Renal cortical epithelial cell (primary cell): ENCODE measurements at regions not wholly inside any gene's neighbourhood (a gene's known extent, or its start where the extent isn't known, plus 50 kb on each side); places are given as distances from the start of the nearest gene placed in this dataset.
A peak's percentile ranks its signal among the peaks of the same experiment; 100 is the strongest.

Experiments used
- DNase-seq: peaks from one replicate; pipeline ENCODE4 v3.0.0-alpha.2; 2011; ENCODE audit warnings: low read depth

DNA sequence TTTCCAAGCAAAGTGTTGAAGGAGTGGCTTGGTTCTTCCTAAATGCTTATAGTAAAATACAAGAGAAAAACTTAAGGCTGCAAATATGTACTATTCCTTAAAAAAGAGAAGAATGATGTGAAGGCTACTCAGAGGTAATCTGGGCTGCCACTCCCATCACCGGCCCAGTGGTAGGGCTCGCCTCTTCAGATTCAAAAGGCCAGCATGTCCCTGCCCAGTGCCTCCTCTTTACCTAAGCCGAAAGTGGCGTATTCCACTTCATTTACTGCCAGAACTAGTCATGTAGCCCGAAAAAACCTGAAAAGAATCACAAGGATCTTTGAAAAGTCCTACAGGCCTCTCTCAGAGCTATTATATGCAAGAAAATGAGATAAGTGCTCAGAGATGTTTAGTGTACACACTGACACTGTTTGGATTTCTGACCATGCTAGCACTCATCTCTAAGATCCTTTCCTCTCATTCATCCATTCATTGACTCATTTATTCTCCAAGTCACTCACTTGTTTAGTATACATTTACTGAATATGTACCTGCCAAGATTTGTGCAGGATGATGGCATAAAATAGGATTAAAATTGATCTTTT is 373.3 kb upstream of the THBS1 start:
- no peak for DNase-seq

- no peak for DNase-seq
These were observed 372.7 kb upstream of the THBS1 start for GRCh38 chr15:39208187-39208586.

DNA sequence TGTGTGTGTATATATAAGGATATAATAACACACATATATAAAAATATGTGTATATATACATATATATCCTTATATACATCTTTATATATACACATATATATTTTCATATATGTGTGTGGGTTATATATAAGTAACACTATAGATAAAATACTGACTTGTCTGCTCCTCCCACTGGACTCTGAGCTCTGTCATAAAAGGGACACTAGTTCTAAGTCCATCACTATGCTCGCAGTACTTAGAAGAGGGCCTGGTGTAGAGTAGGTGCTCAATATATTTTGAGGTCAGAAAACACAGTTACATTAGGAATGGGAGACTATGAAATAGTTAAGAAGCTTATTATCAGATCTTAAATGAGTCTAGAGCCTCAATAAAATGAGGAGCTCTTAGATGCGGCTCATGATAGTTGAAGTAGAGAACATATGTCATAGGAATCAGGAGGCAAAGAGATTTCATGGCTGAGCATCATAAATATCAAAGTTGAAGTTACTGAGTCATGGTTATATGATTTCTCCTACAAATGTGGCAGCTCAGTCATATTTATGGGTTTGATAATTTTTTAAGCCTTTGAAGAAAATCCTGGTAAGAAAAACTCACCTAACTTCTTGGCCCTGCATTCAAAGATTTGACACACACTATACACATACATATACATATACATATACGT is 371.2 kb upstream of the THBS1 start:
- no peak for DNase-seq

DNA sequence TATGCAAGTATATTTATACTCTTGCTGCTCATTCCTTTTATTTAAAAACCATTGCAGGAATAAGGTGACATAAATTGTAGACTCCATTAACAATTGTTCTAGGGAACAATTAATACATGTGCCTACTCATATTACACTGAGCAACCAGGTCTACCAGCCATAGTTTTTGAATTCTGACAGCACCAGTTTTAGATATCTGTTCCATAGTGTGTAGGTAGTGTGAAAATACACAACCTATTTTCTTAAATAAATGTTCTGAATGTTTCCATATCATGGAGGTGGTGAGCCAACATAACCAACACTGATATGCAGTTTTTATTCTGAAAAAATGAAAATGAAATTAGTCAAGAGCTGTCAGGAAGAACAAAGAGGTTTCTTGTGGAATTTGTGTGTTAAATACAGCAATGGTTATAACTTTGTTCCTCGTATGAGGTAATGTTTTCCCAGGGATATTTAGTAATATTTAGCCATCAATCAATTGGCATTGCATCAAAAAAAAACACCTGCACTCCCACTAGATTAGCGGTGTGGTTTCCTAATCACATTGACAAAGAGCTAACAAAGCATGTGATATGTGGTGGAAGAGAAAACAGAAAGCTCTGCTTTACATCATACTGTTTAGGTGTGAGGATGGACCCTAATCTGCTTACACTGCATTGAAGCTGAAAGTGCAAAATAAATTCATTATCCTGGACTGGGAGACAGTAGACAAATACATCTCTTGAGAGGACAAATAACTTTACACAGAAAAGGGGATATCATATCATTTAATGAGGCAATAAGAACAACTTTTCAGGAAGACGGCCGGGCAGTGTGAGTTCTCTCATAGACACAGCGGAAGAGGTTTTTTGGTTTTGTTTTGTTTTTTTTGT is 369.5 kb upstream of the THBS1 start:
- no peak for DNase-seq

- peak; percentile 84 for DNase-seq
These were observed 367.5 kb upstream of the THBS1 start for GRCh38 chr15:39213385-39213840.

DNA sequence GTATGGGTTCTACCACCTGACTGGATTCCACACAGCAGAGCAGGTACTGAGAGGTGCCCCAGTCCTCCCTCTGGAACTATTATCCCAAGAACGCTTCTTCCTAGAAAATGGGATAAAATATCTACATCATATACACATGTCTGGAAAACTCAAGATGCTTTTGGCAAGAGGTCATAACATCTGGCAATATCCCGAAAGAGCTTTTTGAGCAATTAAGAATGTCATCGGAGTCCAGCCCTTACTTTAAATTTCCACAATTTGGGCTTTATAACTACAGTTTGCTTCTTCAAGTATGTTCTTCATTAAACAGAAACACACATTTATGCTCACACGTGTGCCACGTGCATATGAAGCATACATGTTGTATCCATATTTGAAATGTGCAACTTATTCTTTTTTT is 365.9 kb upstream of the THBS1 start:
- DNase-seq, result no peak

- peak; percentile 45 for DNase-seq
These were observed 364.1 kb upstream of the THBS1 start for GRCh38 chr15:39216816-39217215.

DNA sequence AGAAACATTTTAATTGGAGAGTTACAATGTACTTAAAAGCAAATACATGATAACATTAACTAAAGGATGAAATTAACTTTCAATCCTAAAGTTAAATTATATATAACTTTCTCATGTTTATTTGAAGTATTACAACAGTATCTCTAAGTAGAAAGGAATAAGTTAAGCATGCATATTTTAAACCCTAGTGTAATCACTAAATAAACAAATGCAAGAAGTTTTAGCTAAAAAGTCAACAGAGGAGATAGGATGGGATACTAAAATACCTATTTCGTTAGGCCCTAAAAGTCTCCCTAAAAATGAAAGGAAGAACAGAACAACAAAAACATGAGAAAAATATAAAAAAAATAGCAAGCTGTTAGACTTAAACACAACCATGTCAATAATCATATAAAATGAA is 361.3 kb upstream of the THBS1 start:
- no peak for DNase-seq

DNA sequence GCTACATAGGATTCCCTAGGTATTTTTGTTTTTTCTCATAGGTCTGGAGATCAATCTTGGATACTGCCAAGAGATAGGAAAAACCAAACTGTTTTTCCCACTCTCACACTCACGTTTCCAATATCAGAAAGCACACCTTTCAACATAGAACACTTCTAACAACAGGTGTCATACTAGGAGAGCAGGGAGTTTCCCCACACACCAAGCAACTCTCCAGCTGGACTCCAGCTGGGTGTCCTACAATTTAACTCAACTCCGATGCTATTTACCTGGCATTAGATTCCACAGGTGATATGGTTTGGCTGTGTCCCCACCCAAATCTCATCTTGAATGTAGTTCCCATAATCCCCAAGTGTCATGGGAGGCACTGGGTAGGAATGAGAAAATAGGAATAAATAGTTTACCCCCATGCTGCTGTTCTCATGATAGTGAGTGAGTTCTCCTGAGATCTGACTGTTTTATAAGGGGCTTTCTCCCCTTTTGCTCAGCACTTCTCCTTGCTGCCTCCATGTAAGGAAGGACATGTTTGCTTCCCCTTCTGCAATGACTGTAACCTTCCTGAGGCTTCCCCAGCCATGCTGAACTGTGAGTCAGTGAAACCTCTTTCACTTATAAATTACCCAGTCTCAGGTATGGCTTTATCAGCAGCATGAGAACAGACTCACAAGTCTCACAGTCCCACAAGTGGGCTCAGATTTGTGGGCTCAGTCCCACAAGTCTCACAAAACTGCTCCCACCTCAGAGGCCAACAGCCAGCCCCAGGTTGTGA is 354.5 kb upstream of the THBS1 start:
- peak; percentile 53 for DNase-seq

- peak; percentile 77 for DNase-seq
These were observed 353.9 kb upstream of the THBS1 start for GRCh38 chr15:39227001-39227400.

- no peak for DNase-seq
These were observed 352.0 kb upstream of the THBS1 start for GRCh38 chr15:39228889-39229288.

- DNase-seq, result no peak
These were observed 350.5 kb upstream of the THBS1 start for GRCh38 chr15:39230205-39230907.

DNA sequence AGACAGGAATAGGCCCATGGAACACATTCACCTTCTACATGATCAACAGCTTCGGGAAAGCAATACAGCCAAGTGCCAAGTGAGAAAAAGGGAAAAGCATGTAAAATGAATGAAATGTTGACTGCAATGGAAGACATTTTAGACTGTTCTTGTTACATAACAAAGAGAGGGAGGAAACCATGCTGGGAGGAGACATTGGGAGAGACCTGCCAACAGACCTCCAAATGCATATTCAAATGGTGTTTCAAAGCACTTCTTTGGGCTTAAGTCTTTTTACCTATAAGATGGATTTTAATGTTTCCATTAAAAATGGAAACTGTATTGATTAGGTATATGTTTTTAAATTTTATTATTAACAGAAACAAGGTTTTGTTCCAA is 350.0 kb upstream of the THBS1 start:
- DNase-seq, result no peak

DNA sequence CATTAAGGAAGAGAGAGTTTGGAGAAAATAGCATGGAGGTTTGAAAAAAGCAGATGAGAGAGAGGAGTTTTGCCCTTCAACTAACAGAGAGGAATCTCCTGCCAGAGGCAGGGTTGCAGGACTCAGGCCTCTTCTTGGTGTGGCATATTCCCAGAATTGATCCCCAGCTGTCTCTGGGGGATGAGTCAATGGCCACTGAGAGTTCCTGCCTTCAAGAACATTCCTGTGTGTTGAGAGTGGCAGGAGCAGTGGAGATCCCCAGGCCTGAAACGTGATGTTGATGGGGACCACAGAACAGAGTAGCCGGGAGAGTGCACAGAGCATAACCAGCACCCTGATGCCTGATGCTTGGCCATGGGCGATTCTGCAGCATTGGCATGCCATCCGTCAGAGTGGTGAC is 348.4 kb upstream of the THBS1 start:
- peak; percentile 88 for DNase-seq

GRCh38 chr15:39235084-39235795 is 345.6 kb upstream of the THBS1 start:
- DNase-seq, result peak; percentile 81

GRCh38 chr15:39236375-39236774 is 344.5 kb upstream of the THBS1 start:
- no peak for DNase-seq

GRCh38 chr15:39238443-39238842 is 342.4 kb upstream of the THBS1 start:
- DNase-seq, result no peak

- DNase-seq, result peak; percentile 86
These were observed 341.3 kb upstream of the THBS1 start for GRCh38 chr15:39239562-39239961.

GRCh38 chr15:39242345-39242744 is 338.5 kb upstream of the THBS1 start:
- DNase-seq, result peak; percentile 88

GRCh38 chr15:39243396-39243795 is 337.5 kb upstream of the THBS1 start:
- DNase-seq, result peak; percentile 45

DNA sequence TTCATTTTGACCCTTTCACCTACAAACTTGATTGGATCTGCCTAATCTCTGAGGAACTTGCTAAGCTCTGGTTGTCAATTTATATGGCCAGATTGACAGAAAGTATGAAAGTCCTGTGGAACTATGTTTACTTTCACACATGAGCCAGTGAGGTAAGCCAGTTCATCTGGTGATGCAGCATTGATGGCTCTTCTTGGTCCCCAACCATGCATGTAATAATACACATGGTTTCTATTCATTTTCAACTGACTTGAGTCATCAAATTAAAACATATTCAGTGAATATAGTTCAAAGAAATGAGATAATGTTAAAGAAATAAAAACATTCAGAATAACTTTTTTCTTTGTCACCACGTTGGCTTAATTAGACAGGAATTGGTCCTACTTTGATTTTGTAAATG is 336.1 kb upstream of the THBS1 start:
- DNase-seq, result no peak
